Liver (tissue), 8 donors: ENCODE measurements at regions not wholly inside any gene's neighbourhood (a gene's known extent, or its start where the extent isn't known, plus 50 kb on each side); places are given as distances from the start of the nearest gene placed in this dataset.

Experiments
- DNase-seq: peaks from one replicate; pipeline ENCODE4 v3.0.0-alpha.2; 2017; ENCODE audit warnings: low spot score
- H3K27ac ChIP-seq, 2 donors: one replicate each; pipeline ENCODE4 v1.7.0; 2013; ENCODE audit warnings: inconsistent platforms in 2 of 2, low read length in 2 of 2, control low read depth in 1 of 2, low read depth in 1 of 2, mild to moderate bottlenecking in 1 of 2
- H3K27me3 ChIP-seq, 4 donors: one replicate each; pipeline versions ENCODE4 v1.6.1 to v1.7.0; 2013; ENCODE audit warnings: low read length in 3 of 4, inconsistent platforms in 1 of 4, mild to moderate bottlenecking in 1 of 4, moderate library complexity in 1 of 4; ENCODE audit not compliant: control insufficient read depth in 4 of 4, insufficient read depth in 4 of 4
- H3K36me3 ChIP-seq, 4 donors: one replicate each; pipeline versions ENCODE4 v1.6.1 to v1.7.0; 2013; ENCODE audit warnings: low read length in 3 of 4, mild to moderate bottlenecking in 3 of 4, low read depth in 1 of 4, moderate library complexity in 1 of 4; ENCODE audit not compliant: control insufficient read depth in 4 of 4, insufficient read depth in 3 of 4
- H3K4me1 ChIP-seq, 4 donors: one replicate each; pipeline versions ENCODE4 v1.6.1 to v1.7.0; 2013; ENCODE audit warnings: low read length in 3 of 4, mild to moderate bottlenecking in 3 of 4, moderate library complexity in 1 of 4; ENCODE audit not compliant: control insufficient read depth in 4 of 4, insufficient read depth in 4 of 4
- H3K4me3 ChIP-seq, 3 donors: one replicate each; pipeline versions ENCODE4 v1.6.1 to v1.7.0; 2013; ENCODE audit warnings: low read length in 3 of 3, control low read depth in 1 of 3, low read depth in 1 of 3, mild to moderate bottlenecking in 1 of 3
- H3K9ac ChIP-seq, 2 donors: one replicate each; pipeline ENCODE4 v1.7.0; 2013; ENCODE audit warnings: low read length in 2 of 2, mild to moderate bottlenecking in 2 of 2, moderate library complexity in 2 of 2, control low read depth in 1 of 2, low read depth in 1 of 2
- H3K9me3 ChIP-seq, 4 donors: one replicate each; pipeline versions ENCODE4 v1.6.1 to v1.7.0; 2013; ENCODE audit warnings: low read length in 3 of 4; ENCODE audit not compliant: control insufficient read depth in 4 of 4
- ATF3 ChIP-seq: IDR thresholded peaks from 2 replicates; pipeline ENCODE4 v1.6.1; 2016; ENCODE audit warnings: antibody characterized with exemption
- EGR1 ChIP-seq, 2 donors: IDR thresholded peaks; 2 replicates each; pipeline ENCODE4 v1.6.1; 2016 to 2018; ENCODE audit warnings: antibody characterized with exemption in 2 of 2, low read depth in 2 of 2
- FOXA1 ChIP-seq: IDR thresholded peaks from 2 replicates; pipeline ENCODE4 v1.6.1; 2016; ENCODE audit warnings: antibody characterized with exemption
- FOXA2 ChIP-seq: IDR thresholded peaks from 2 replicates; pipeline ENCODE4 v1.6.1; 2016; ENCODE audit warnings: antibody characterized with exemption
- GABPA ChIP-seq, 2 donors: IDR thresholded peaks in 1 of 2; conservative IDR thresholded peaks in 1 of 2; 2 replicates each; pipeline ENCODE4 v1.6.1; 2016; ENCODE audit warnings: antibody characterized with exemption in 2 of 2, mild to moderate bottlenecking in 1 of 2, moderate library complexity in 1 of 2
- HNF4A ChIP-seq, 2 donors: conservative IDR thresholded peaks; 2 replicates each; pipeline ENCODE4 v1.6.1; 2016; ENCODE audit warnings: antibody characterized with exemption in 2 of 2, mild to moderate bottlenecking in 2 of 2
- HNF4G ChIP-seq: IDR thresholded peaks from 2 replicates; pipeline ENCODE4 v1.6.1; 2016; ENCODE audit warnings: antibody characterized with exemption
- JUND ChIP-seq, 2 donors: IDR thresholded peaks; 2 replicates each; pipeline ENCODE4 v1.6.1; 2016; ENCODE audit warnings: antibody characterized with exemption in 2 of 2
- NR2F2 ChIP-seq: IDR thresholded peaks from 2 replicates; pipeline ENCODE4 v1.6.1; 2016; ENCODE audit warnings: antibody characterized with exemption
- RAD21 ChIP-seq, 2 donors: IDR thresholded peaks; 2 replicates each; pipeline ENCODE4 v1.6.1; 2016; ENCODE audit warnings: antibody characterized with exemption in 2 of 2, mild to moderate bottlenecking in 2 of 2
- REST ChIP-seq: IDR thresholded peaks from 2 replicates; pipeline ENCODE4 v1.6.1; 2016; ENCODE audit warnings: antibody characterized with exemption, mild to moderate bottlenecking
- RXRA ChIP-seq, 2 donors: IDR thresholded peaks; 2 replicates each; pipeline ENCODE4 v1.6.1; 2017 to 2018; ENCODE audit warnings: antibody characterized with exemption in 2 of 2, mild to moderate bottlenecking in 1 of 2
- SP1 ChIP-seq: IDR thresholded peaks from 2 replicates; pipeline ENCODE4 v1.6.1; 2018; ENCODE audit warnings: antibody characterized with exemption, mild to moderate bottlenecking
- TAF1 ChIP-seq: conservative IDR thresholded peaks from 2 replicates; pipeline ENCODE4 v1.6.1; 2016; ENCODE audit warnings: antibody characterized with exemption, mild to moderate bottlenecking
- YY1 ChIP-seq: IDR thresholded peaks from 2 replicates; pipeline ENCODE4 v1.6.1; 2016; ENCODE audit warnings: antibody characterized with exemption, mild to moderate bottlenecking
- ZBTB33 ChIP-seq: IDR thresholded peaks from 2 replicates; pipeline ENCODE4 v1.6.1; 2016; ENCODE audit warnings: antibody characterized with exemption
- WGBS: extraction: QIAGEN DNeasy Blood & Tissue Kit; methylation state at CpG from one replicate; pipeline ENCODE4 v1.1.7; 2013; 5-methylcytosine and 5-hydroxymethylcytosine counted together
- TF ChIP-seq, protein P1 (sequence below): fragments of 150-350 bp; IDR thresholded peaks from 2 replicates; pipeline ENCODE4 v1.5.1; 2017; ENCODE audit warnings: improper control_type of control experiment, low read depth, low read length; ENCODE audit not compliant: missing input control
- TF ChIP-seq, protein P2 (sequence below): IDR thresholded peaks from 2 replicates; pipeline ENCODE4 v1.6.1; 2016; ENCODE audit warnings: antibody characterized with exemption
- donor health status: healthy.
- donor health status: healthy.
- donor health status: healthy.
- donor health status: healthy.
- donor health status: healthy.

DNA sequence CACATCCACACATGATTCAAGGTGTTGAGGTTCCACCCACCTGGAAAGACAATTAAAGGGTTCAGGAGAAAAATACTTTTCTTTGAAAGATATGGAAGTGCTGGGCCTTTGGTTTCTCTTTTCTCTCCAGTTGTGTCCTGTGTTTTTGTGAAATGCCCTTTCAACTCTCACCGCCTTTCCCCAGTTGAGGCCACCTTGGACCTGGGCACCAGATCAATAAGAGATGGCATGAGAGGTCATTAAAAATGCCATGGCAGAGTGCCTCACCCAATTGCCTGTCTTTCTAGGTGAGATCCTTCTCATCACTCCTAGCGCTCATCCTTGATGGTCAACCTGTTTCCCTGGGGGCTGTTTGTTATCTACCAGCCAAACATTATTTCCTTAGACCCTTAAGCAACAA is 453.9 kb downstream of the TSN start:
- Histone ChIP-seq H3K27me3 (no peaks in the 10 kb centered on the region), H3K9me3 (no peaks in the 10 kb centered on the region), H3K36me3 (no peaks in the 10 kb centered on the region), H3K4me1 (no peaks in the 10 kb centered on the region), H3K4me3 (no peak overlapping the region), H3K27ac (no peak overlapping the region), H3K9ac (no peak overlapping the region)
- DNase-seq, result no peak
- WGBS, result 60% methylated on average over 2 of the region's 2 CpGs
- TF ChIP-seq REST, result no peak
- no peak for TF ChIP-seq ZBTB33
- no peak for TF ChIP-seq FOXA2
- peak; percentile 69 to 82 for TF ChIP-seq RXRA (IDR thresholded peaks at IDR 0.05)
- no peak for TF ChIP-seq GABPA (IDR thresholded peaks at IDR 0.05 in 1 of 2, conservative IDR thresholded peaks at IDR 0.05 in 1 of 2)
- no peak for TF ChIP-seq NR2F2
- TF ChIP-seq, protein P1, sequence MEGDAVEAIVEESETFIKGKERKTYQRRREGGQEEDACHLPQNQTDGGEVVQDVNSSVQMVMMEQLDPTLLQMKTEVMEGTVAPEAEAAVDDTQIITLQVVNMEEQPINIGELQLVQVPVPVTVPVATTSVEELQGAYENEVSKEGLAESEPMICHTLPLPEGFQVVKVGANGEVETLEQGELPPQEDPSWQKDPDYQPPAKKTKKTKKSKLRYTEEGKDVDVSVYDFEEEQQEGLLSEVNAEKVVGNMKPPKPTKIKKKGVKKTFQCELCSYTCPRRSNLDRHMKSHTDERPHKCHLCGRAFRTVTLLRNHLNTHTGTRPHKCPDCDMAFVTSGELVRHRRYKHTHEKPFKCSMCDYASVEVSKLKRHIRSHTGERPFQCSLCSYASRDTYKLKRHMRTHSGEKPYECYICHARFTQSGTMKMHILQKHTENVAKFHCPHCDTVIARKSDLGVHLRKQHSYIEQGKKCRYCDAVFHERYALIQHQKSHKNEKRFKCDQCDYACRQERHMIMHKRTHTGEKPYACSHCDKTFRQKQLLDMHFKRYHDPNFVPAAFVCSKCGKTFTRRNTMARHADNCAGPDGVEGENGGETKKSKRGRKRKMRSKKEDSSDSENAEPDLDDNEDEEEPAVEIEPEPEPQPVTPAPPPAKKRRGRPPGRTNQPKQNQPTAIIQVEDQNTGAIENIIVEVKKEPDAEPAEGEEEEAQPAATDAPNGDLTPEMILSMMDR, result no peak
- no peak for TF ChIP-seq YY1
- TF ChIP-seq, protein P2, sequence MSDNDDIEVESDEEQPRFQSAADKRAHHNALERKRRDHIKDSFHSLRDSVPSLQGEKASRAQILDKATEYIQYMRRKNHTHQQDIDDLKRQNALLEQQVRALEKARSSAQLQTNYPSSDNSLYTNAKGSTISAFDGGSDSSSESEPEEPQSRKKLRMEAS, result no peak
- no peak for TF ChIP-seq RAD21 (IDR thresholded peaks at IDR 0.05)
- no peak for TF ChIP-seq JUND (IDR thresholded peaks at IDR 0.05)
- peak; percentile 68 to 73 for TF ChIP-seq HNF4A (conservative IDR thresholded peaks at IDR 0.05)
- no peak for TF ChIP-seq HNF4G
- no peak for TF ChIP-seq EGR1 (IDR thresholded peaks at IDR 0.05; ENCODE audit: low read depth in 2 of 2)
- no peak for TF ChIP-seq TAF1
- TF ChIP-seq SP1, result peak; percentile 13
- TF ChIP-seq ATF3, result no peak
- TF ChIP-seq FOXA1, result no peak

- no peaks in the 10 kb centered on the region for H3K9me3 ChIP-seq
- no peak for DNase-seq
- H3K27ac ChIP-seq, result no peak overlapping the region
- H3K4me3 ChIP-seq, result no peak overlapping the region
- no peaks in the 10 kb centered on the region for H3K4me1 ChIP-seq
- H3K9ac ChIP-seq, result no peak overlapping the region
- no peaks in the 10 kb centered on the region for H3K27me3 ChIP-seq
- H3K36me3 ChIP-seq, result no peaks in the 10 kb centered on the region
- WGBS, result 95% methylated on average over 4 of the region's 4 CpGs
- no peak for TF ChIP-seq JUND (IDR thresholded peaks at IDR 0.05)
- no peak for TF ChIP-seq REST
- TF ChIP-seq HNF4G, result no peak
- TF ChIP-seq ZBTB33, result no peak
- TF ChIP-seq FOXA1, result no peak
- TF ChIP-seq NR2F2, result no peak
- no peak for TF ChIP-seq EGR1 (IDR thresholded peaks at IDR 0.05; ENCODE audit: low read depth in 2 of 2)
- TF ChIP-seq HNF4A (conservative IDR thresholded peaks at IDR 0.05), result no peak
- TF ChIP-seq, protein P2, result no peak
Measured at GRCh38 chr2:122210065-122210464, 454.6 kb downstream of the TSN start.
